ENCODE measurements at regions not wholly inside any gene's neighbourhood (a gene's known extent, or its start where the extent isn't known, plus 50 kb on each side); places are given as distances from the start of the nearest gene placed in this dataset.

DNA sequence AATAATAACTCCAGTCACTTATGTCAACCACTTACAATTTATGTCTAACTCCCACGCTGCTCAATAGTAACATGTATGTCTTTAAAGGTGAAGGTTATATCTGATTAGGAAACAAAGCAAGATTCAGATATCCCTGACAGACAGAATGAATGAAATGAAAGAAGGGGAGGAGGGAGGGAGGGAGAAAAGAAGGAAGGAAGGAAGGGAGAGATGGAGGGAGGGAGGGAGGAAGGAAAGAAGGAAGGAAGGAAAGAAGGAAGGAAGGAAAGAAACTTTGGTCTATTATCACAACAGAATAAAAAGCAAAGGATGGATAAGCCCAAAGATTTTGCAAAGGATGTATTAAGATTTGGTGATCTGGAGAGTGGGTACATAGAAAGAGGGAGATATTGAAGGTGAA is 433.3 kb downstream of the PRKD1 start:
- no peak overlapping the region for H3K4me3 Mint-ChIP-seq
- H3K27ac ChIP-seq (ENCODE audit: low read depth, low read length), result no peak overlapping the region
- no peaks in the 10 kb centered on the region for H3K27me3 ChIP-seq (ENCODE audit: insufficient read depth, low read length)
- H3K9me3 ChIP-seq (ENCODE audit: control insufficient read depth in 1 of 2, low read length in 2 of 2), result peaks cover 0 to 3% of the 10 kb centered on the region in 2 donors
- no peaks in the 10 kb centered on the region for H3K4me1 Mint-ChIP-seq
- no peaks in the 10 kb centered on the region for H3K36me3 Mint-ChIP-seq
- H3K27ac Mint-ChIP-seq, result no peak overlapping the region
- H3K36me3 ChIP-seq (ENCODE audit: insufficient read depth, low read length), result no peaks in the 10 kb centered on the region
- no peak for DNase-seq
- peaks cover 0 to 10% (median 6%) of the 10 kb centered on the region in 8 donors for H3K9me3 Mint-ChIP-seq
- no peaks in the 10 kb centered on the region for H3K4me1 ChIP-seq (ENCODE audit: insufficient read depth, low read length)
- ChIA-PET POLR2A (ENCODE audit: partially characterized antibody) (no interaction called here), CTCF (ENCODE audit: partially characterized antibody) (no interaction called here)
- intact Hi-C loops (cut with micrococcal nuclease), result no loop called here
- H3K4me3 ChIP-seq (ENCODE audit: low read length in 2 of 2), result no peak overlapping the region
- H3K27me3 Mint-ChIP-seq, result no peaks in the 10 kb centered on the region

DNA sequence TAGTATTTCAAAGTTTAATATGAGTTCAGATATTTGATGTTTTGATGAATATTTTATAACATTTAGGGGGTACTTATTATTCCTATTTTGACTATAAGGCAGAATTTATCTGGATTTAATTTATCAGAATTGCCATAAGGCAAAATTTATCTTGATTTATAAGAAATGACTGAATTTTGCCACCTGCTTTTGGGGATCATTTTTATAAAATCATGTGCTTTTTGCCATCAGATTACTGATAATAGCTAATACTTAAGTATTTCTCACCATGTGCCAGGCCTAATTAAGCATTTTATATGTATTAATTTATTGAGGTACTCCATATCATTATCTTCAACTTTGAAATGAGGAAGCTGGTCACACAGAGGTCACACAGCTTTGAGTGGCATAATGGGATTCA is 423.7 kb downstream of the PRKD1 start:
- no peaks in the 10 kb centered on the region for H3K4me1 Mint-ChIP-seq
- DNase-seq, result no peak
- H3K4me3 Mint-ChIP-seq, result no peak overlapping the region
- Histone ChIP-seq H3K27ac (ENCODE audit: low read depth, low read length) (no peak overlapping the region), H3K27me3 (ENCODE audit: insufficient read depth, low read length) (no peaks in the 10 kb centered on the region), H3K4me3 (ENCODE audit: low read length in 2 of 2) (no peak overlapping the region), H3K9me3 (ENCODE audit: control insufficient read depth in 1 of 2, low read length in 2 of 2) (no peaks in the 10 kb centered on the region), H3K36me3 (ENCODE audit: insufficient read depth, low read length) (no peaks in the 10 kb centered on the region), H3K4me1 (ENCODE audit: insufficient read depth, low read length) (no peaks in the 10 kb centered on the region)
- H3K27me3 Mint-ChIP-seq, result no peaks in the 10 kb centered on the region
- H3K36me3 Mint-ChIP-seq, result no peaks in the 10 kb centered on the region
- intact Hi-C loops (cut with micrococcal nuclease), result no loop called here
- peaks cover 0 to 15% (median 5%) of the 10 kb centered on the region in 8 donors for H3K9me3 Mint-ChIP-seq
- no peak overlapping the region for H3K27ac Mint-ChIP-seq
- POLR2A ChIA-PET (ENCODE audit: partially characterized antibody), result no interaction called here
- CTCF ChIA-PET (ENCODE audit: partially characterized antibody), result no interaction called here

DNA sequence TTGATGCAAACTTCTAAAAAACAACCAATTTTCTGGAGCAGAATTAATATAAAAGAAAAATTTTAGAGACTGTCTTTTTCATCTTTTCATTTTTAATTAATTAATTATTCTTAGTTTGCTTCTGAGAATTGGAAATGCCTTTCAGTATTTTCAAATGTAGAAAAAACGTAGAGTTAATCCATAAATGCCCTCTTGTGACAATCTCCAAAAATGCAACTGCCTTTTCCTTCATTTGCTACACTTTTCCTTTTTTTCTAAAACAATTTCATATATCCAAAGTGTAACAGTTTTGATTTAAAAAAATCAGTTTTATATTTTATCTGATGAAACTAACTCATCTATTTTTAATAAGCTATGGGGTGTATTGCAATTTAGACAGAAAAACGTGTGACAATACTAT is 409.3 kb downstream of the PRKD1 start:
- Histone ChIP-seq H3K4me1 (ENCODE audit: insufficient read depth, low read length) (no peaks in the 10 kb centered on the region), H3K4me3 (ENCODE audit: low read length in 2 of 2) (no peak overlapping the region), H3K27ac (ENCODE audit: low read depth, low read length) (no peak overlapping the region), H3K9me3 (ENCODE audit: control insufficient read depth in 1 of 2, low read length in 2 of 2) (no peaks in the 10 kb centered on the region), H3K36me3 (ENCODE audit: insufficient read depth, low read length) (no peaks in the 10 kb centered on the region), H3K27me3 (ENCODE audit: insufficient read depth, low read length) (no peaks in the 10 kb centered on the region)
- intact Hi-C loops (cut with micrococcal nuclease), result no loop called here
- H3K4me3 Mint-ChIP-seq, result no peak overlapping the region
- no peak for DNase-seq
- H3K27me3 Mint-ChIP-seq, result no peaks in the 10 kb centered on the region
- H3K36me3 Mint-ChIP-seq, result no peaks in the 10 kb centered on the region
- H3K9me3 Mint-ChIP-seq, result peaks cover 0 to 22% (median 11%) of the 10 kb centered on the region in 8 donors
- ChIA-PET CTCF (ENCODE audit: partially characterized antibody) (no interaction called here), POLR2A (ENCODE audit: partially characterized antibody) (no interaction called here)
- H3K27ac Mint-ChIP-seq, result no peak overlapping the region
- H3K4me1 Mint-ChIP-seq, result no peaks in the 10 kb centered on the region

DNA sequence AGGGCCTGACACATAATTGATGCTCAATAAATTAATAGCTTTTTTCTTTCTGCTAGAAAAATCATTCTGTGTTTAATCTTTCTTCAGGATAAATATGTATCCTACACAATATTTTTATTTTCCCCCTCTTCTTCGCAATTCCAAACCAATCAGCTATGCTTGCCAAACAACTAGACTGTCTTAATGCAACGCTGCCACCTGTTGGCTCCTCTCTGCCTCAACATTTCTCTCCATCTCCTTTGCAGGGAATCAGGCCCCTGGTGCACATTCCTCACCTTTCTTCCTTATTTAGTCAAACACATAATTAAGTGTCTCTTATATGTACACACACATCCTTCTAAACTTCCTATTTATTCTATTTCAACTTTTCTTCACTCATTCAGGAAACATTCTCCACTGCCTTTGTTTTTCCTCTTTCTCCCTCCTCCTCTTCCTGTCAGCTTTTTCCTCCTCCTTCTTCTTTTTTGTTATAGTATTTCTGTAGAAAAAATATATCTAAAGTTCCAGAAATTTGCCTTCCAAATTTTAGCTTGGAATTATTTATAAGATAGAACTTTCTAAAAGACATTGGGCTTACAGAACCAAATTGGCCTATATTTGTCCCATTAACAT is 406.0 kb downstream of the PRKD1 start:
- no peak overlapping the region for H3K27ac ChIP-seq (ENCODE audit: low read depth, low read length)
- Mint-ChIP-seq H3K9me3 (peaks cover 0 to 20% (median 12%) of the 10 kb centered on the region in 8 donors), H3K36me3 (no peaks in the 10 kb centered on the region), H3K27me3 (no peaks in the 10 kb centered on the region), H3K4me3 (no peak overlapping the region), H3K27ac (no peak overlapping the region), H3K4me1 (no peaks in the 10 kb centered on the region)
- ChIA-PET POLR2A (ENCODE audit: partially characterized antibody) (no interaction called here), CTCF (ENCODE audit: partially characterized antibody) (no interaction called here)
- no peak overlapping the region for H3K4me3 ChIP-seq (ENCODE audit: low read length in 2 of 2)
- no peaks in the 10 kb centered on the region for H3K27me3 ChIP-seq (ENCODE audit: insufficient read depth, low read length)
- H3K36me3 ChIP-seq (ENCODE audit: insufficient read depth, low read length), result no peaks in the 10 kb centered on the region
- no peaks in the 10 kb centered on the region for H3K9me3 ChIP-seq (ENCODE audit: control insufficient read depth in 1 of 2, low read length in 2 of 2)
- no peaks in the 10 kb centered on the region for H3K4me1 ChIP-seq (ENCODE audit: insufficient read depth, low read length)
- DNase-seq, result no peak
- intact Hi-C loops (cut with micrococcal nuclease), result no loop called here

Data from CD4-positive, alpha-beta memory T cell (primary cell).